NT2/D1 (cell line): ENCODE measurements at regions not wholly inside any gene's neighbourhood (a gene's known extent, or its start where the extent isn't known, plus 50 kb on each side); places are given as distances from the start of the nearest gene placed in this dataset.
"Not testable (repeated sequence)": the region's sequence is repeated elsewhere in the genome, so short reads cannot be mapped to it uniquely, and the experiment has no call there.

Source experiments
- DNase-seq: peaks from one replicate; pipeline ENCODE4 v3.0.0-alpha.2; 2011; ENCODE audit warnings: low read depth, low spot score
- H3K27me3 ChIP-seq: 2 replicates; pipeline ENCODE4 v1.6.0; 2011; ENCODE audit warnings: mild to moderate bottlenecking; ENCODE audit not compliant: insufficient read length, insufficient read depth
- H3K36me3 ChIP-seq: 2 replicates; pipeline ENCODE4 v1.6.1; 2011; ENCODE audit warnings: mild to moderate bottlenecking, low read length, mixed read lengths; ENCODE audit not compliant: insufficient read depth, insufficient read length
- H3K4me1 ChIP-seq: 2 replicates; pipeline ENCODE4 v1.5.1; 2011; ENCODE audit not compliant: insufficient read depth, insufficient read length
- H3K4me3 ChIP-seq: 2 replicates; pipeline ENCODE4 v1.5.1; 2011; ENCODE audit warnings: low read depth; ENCODE audit not compliant: insufficient read length
- H3K9ac ChIP-seq: 2 replicates; pipeline ENCODE4 v1.6.0; 2011; ENCODE audit warnings: low read depth; ENCODE audit not compliant: insufficient read length
- H3K9me3 ChIP-seq: 2 replicates; pipeline ENCODE4 v1.5.1; 2011; ENCODE audit warnings: mild to moderate bottlenecking, low read length; ENCODE audit not compliant: insufficient read depth
- SUZ12 ChIP-seq: IDR thresholded peaks from 2 replicates; pipeline ENCODE4 v1.6.1; 2011; ENCODE audit not compliant: insufficient read length, insufficient read depth; ENCODE audit errors: extremely low read depth
- YY1 ChIP-seq: IDR thresholded peaks from 2 replicates; pipeline ENCODE4 v1.6.1; 2011; ENCODE audit not compliant: insufficient read length, insufficient read depth
- ZNF274 ChIP-seq: IDR thresholded peaks from 2 replicates; pipeline ENCODE4 v1.6.1; 2011; ENCODE audit warnings: mild to moderate bottlenecking, low read depth, low read length

- Histone ChIP-seq H3K9ac (no peak overlapping the region), H3K4me3 (no peak overlapping the region), H3K36me3 (no peaks in the 10 kb centered on the region), H3K27me3 (no peaks in the 10 kb centered on the region), H3K9me3 (peaks cover 21% of the 10 kb centered on the region), H3K4me1 (no peaks in the 10 kb centered on the region)
- no peak for DNase-seq
- TF ChIP-seq SUZ12, result no peak
- TF ChIP-seq ZNF274, result no peak
- TF ChIP-seq YY1, result no peak
Observed at GRCh38 chr1:69103705-69104385, 463.9 kb upstream of the LRRC7 start.

DNA sequence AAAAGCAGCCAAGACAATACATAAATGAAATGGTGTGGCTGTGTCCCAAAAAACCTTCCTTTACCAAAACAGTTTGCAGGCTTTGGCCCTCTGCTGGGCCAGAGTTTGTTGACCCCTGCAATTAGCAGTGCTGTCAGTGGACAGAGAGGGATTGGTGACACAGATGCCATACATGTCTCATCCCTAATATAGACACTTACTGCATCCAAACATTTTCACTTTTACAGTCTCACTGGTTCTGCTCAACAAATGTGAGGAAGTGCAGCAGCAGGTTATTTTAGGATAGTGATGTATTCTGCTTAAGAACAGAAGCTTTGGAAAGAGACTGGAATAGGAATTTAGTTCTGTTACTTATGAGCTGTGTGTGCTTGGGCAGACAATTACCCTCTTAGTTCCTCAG is 462.8 kb upstream of the LRRC7 start:
- peaks cover 21% of the 10 kb centered on the region for H3K9me3 ChIP-seq
- H3K4me3 ChIP-seq, result no peak overlapping the region
- no peaks in the 10 kb centered on the region for H3K27me3 ChIP-seq
- no peak for DNase-seq
- H3K9ac ChIP-seq, result no peak overlapping the region
- no peaks in the 10 kb centered on the region for H3K4me1 ChIP-seq
- TF ChIP-seq YY1 (no peak), ZNF274 (no peak), SUZ12 (no peak)
- no peaks in the 10 kb centered on the region for H3K36me3 ChIP-seq

- TF ChIP-seq ZNF274, result no peak
- no peak for TF ChIP-seq SUZ12
- TF ChIP-seq YY1, result no peak
- Histone ChIP-seq H3K4me3 (no peak overlapping the region), H3K27me3 (no peaks in the 10 kb centered on the region), H3K36me3 (no peaks in the 10 kb centered on the region), H3K9ac (no peak overlapping the region), H3K9me3 (no peaks in the 10 kb centered on the region), H3K4me1 (no peaks in the 10 kb centered on the region)
- DNase-seq, result no peak
Observed at GRCh38 chr1:69109277-69109676, 458.4 kb upstream of the LRRC7 start.

GRCh38 chr1:69110851-69111250 is 456.9 kb upstream of the LRRC7 start:
- no peak for DNase-seq

DNA sequence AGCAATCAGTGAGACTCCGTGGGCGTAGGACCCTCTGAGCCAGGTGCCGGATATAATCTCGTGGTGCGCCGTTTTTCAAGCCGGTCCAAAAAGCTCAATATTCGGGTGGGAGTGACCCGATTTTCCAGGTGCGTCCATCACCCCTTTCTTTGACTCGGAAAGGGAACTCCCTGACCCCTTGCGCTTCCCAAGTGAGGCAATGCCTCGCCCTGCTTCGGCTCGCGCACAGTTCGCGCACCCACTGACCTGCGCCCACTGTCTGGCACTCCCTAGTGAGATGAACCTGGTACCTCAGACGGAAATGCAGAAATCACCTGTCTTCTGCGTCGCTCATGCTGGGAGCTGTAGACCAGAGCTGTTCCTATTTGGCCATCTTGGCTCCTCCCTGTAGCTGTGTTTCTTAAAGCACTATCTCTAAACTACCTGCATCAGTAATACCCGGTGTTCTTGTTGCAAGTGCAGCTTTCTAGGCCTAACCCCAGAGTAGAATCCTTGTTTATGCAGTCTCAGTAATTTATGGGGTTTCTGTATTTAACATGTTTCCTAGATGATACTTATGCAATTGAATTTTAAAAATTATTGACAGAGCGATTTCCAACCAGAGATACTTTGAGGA is 447.5 kb upstream of the LRRC7 start:
- H3K4me3 ChIP-seq, result peak overlapping the region; percentile 16

More at GRCh38 chr1:69110851-69111250, 456.9 kb upstream of the LRRC7 start:
- no peak for TF ChIP-seq ZNF274
- TF ChIP-seq SUZ12, result no peak
- TF ChIP-seq YY1, result no peak
- H3K9me3 ChIP-seq, result no peaks in the 10 kb centered on the region
- H3K4me3 ChIP-seq, result no peak overlapping the region
- H3K36me3 ChIP-seq, result no peaks in the 10 kb centered on the region
- no peaks in the 10 kb centered on the region for H3K4me1 ChIP-seq
- no peaks in the 10 kb centered on the region for H3K27me3 ChIP-seq
- no peak overlapping the region for H3K9ac ChIP-seq

DNA sequence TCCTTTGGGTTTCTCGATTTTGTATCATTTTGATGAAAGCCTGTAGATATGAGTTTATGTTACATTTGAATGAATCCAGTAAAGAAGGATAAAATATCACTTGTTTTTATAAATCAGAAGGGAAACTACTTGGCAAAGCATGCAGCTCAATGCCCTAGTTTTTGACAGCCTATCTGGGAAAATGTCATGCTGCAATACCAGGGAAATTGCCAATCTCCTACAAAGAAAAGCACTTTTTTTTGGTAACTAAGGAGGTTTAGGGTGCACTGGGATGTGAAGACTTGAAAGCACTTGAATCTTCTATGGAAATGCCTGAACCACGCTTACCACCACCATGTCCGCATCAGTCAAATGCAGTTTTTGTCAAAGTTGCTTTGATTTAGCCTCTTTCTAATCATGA is 446.9 kb upstream of the LRRC7 start:
- Histone ChIP-seq H3K9me3 (no peaks in the 10 kb centered on the region), H3K9ac (no peak overlapping the region), H3K36me3 (no peaks in the 10 kb centered on the region), H3K27me3 (no peaks in the 10 kb centered on the region), H3K4me3 (no peak overlapping the region), H3K4me1 (no peaks in the 10 kb centered on the region)
- no peak for DNase-seq
- TF ChIP-seq ZNF274 (no peak), YY1 (no peak), SUZ12 (no peak)

More for the DNA sequence above, 447.5 kb upstream of the LRRC7 start:
- not testable (repeated sequence) for H3K9me3 ChIP-seq, H3K4me1 ChIP-seq, DNase-seq, H3K27me3 ChIP-seq, H3K9ac ChIP-seq, H3K36me3 ChIP-seq

DNA sequence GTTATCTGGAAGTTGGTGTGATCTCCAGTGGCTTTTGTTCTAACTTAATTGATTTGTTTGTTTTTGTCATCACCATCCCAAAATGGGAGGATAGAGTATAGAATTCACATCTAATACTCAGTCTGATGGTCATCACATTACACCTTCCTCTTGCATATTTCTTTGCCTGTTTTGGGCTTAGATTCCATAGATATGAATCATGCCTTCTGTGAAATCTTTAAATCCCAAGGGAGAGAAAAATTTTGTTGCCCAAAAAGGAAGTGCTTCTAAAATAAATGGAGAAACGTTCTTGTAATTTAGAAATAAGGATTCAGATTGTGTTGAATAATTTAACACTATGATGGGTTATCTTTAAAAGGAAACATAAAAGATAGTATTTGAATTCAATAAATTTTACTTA is 446.0 kb upstream of the LRRC7 start:
- Histone ChIP-seq H3K9ac (no peak overlapping the region), H3K36me3 (no peaks in the 10 kb centered on the region), H3K27me3 (no peaks in the 10 kb centered on the region), H3K9me3 (no peaks in the 10 kb centered on the region), H3K4me3 (no peak overlapping the region), H3K4me1 (no peaks in the 10 kb centered on the region)
- TF ChIP-seq YY1 (no peak), SUZ12 (no peak), ZNF274 (no peak)
- no peak for DNase-seq
